Pons (tissue), 1 donor: ENCODE measurements at regions not wholly inside any gene's neighbourhood (a gene's known extent, or its start where the extent isn't known, plus 50 kb on each side); places are given as distances from the start of the nearest gene placed in this dataset.
A peak's percentile ranks its signal among the peaks of the same experiment; 100 is the strongest.

Experiments
- DNase-seq: peaks from one replicate; pipeline ENCODE4 v3.0.0-alpha.2; 2016; ENCODE audit warnings: low spot score

DNA sequence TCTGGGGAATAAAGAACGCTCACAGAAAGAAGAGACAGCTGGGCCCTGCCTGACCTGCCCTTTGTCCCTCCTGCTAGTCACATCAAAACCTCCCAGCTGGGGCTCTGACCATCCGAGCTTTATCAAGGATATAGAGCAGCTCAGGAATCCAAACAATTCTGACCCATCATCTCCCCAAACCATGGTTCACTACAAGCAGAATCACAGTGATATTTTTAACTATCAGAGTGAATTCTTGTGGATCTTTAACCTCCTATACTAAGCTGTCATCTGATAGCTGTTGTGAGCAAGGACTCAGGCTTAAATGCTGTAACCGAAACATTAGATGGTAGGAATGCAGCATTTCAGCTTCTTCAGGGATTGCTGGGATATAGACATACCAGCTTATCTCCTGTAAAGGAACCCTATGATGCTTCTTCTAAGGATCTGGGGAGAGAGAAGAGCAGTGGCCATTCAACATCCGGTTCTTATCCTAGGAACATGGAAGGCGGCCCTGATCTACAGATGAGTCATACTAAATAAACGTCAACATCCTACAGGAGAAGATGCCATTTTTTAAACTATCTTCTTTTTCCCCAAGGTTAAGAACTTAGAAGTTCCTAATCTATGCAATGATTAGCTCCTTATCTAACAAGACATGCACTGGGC, 84.7 kb upstream of the AKIP1 start:
- no peak for DNase-seq

DNA sequence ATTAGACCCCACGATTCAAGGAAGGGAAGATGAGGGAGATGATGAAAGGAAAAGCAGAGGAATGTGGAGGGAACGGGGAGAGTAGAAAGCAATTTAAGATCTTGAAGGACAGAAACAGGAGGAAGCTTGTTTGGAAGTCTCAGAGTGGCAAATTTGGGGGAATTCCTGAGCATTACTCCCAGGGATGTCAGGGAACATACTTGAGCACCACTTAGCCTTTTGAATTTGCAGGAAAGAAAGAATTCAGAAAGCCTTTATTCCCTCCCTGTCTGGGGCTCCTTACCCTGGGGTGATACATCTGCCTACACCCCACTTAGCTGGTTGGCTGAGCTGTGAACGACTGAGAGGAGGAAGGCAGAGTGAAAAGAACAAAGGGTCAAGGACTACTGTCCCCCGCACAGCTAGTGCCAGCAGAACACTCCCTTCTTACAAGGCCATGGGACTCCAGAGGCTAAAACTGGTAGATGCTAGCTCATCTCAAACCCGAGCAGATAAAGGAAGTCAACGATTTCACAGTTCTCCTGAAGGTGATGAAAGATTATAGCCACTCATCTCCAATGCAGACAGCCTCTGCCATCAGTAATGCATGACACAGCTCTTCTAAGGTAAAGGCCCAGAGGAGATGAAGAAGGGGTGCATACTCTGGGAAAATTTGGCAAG, 84.0 kb upstream of the AKIP1 start:
- no peak for DNase-seq

DNA sequence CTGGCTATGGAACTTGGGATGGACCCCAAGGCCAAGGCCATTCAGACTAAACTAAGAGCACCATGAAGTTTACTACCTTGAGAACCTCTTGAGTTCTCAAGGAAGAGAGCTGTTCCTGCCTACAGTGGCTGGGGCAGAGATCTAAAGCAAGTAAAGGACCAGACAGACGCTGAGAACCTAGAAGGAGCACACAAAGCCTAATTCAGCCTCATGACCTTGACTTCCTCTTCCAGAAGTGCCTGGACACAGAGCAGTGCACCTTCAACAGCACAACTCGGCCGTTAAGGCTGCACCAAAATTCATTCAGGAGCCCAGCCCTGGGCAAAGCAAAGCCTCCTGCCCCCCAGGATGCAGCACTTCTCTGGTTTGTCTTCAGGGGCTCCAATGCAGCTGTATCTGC, 82.9 kb upstream of the AKIP1 start:
- no peak for DNase-seq

GRCh38 chr11:8828580-8829361, 82.2 kb upstream of the AKIP1 start:
- DNase-seq: peak; percentile 53

DNA sequence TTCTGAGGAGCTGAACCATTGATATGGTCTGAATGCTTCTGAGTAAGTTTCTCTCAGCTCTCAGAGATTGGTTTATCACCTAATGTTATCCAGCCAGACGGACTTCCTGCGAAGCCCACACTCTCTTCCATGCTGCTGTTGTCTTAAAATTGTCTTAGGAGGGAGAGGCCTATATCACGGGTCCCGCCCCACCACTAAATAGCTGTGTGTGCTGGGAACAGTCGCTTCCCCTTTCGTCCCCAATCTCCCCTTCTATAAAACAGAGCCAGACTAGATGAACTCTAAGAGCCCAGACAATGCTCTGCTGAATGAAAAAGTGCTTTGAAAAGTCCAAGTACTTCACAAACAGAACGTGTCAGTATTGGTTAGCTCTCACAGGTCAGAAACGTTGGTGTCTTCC, 81.4 kb upstream of the AKIP1 start:
- DNase-seq: no peak

DNA sequence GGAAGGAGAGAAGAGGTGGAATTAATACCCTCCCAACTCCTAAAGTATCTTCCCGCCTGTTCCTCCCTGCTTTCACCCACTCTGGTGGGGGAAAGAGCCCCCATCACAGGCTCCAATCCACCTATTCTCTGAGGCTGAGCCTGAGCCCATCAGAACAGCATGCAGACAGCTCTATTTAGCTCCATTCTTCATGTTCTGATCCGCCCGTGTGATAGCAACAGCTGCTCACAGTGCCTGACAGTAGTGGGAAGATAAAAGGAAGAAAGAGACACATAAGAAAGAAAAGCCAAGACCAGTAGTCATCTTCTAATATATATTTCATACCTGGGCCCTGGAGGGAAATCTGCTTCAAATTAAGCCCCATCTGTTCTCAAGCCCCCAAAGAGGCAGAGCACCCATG, 80.3 kb upstream of the AKIP1 start:
- DNase-seq: no peak

- DNase-seq: no peak
Measured at GRCh38 chr11:8831861-8832260, 79.1 kb upstream of the AKIP1 start.

GRCh38 chr11:8832571-8833260, 78.3 kb upstream of the AKIP1 start:
- DNase-seq: no peak

DNA sequence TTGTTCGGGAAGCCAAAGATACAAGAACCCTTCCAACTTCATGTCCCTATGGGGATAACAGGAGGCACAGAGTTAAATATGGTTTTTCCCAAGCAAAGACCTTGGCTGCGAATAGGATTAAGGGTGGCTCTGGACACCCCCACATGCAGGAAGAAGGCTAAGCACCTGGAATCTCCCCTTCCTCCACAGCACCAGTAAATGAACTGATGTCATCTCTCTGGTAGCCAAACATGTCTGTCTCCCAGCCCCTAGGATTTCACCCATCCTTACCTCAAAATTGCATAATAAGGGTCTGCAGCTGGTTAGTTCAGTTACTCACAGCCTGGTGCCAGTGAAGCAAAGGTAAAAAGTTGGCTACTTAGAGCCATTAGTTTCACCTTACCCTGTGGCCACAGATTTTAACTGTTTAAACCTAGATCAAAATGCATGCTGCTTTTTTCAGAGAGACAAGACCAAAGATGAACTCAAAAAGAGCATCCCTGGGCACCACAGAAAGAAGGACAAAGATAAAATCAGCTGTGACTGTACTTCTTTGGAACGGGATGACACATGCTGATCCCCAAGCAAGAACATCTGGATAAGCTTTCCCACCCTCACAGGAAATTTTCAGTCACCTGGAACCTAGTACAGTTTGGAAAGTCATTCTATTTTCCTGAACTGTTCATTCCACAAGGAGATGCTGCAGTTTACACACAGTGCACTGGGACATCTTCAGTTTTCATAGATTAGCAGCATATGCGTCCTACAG, 77.2 kb upstream of the AKIP1 start:
- no peak for DNase-seq

- no peak for DNase-seq
Measured at GRCh38 chr11:8834379-8834778, 76.6 kb upstream of the AKIP1 start.

DNA sequence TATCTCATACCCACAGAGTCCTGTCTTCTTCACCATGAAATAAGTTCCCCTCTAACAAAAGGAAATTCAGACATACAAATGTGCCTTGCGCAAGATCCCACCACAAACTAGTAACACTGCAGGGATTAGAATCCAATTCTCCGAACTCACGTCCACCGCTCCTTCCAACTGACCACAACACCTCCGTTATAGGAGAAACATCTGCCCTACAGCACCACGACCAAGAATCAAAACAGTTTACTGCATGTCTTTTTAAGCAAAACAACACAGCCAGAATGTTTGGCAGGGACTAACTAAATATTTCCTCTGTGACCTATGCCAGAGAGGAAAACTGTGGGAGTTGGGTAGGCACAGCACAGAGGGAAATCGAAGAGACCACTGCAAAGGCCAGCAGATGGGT, 72.7 kb upstream of the AKIP1 start:
- no peak for DNase-seq

- no peak for DNase-seq
Measured at GRCh38 chr11:8839306-8839956, 71.6 kb upstream of the AKIP1 start.

DNA sequence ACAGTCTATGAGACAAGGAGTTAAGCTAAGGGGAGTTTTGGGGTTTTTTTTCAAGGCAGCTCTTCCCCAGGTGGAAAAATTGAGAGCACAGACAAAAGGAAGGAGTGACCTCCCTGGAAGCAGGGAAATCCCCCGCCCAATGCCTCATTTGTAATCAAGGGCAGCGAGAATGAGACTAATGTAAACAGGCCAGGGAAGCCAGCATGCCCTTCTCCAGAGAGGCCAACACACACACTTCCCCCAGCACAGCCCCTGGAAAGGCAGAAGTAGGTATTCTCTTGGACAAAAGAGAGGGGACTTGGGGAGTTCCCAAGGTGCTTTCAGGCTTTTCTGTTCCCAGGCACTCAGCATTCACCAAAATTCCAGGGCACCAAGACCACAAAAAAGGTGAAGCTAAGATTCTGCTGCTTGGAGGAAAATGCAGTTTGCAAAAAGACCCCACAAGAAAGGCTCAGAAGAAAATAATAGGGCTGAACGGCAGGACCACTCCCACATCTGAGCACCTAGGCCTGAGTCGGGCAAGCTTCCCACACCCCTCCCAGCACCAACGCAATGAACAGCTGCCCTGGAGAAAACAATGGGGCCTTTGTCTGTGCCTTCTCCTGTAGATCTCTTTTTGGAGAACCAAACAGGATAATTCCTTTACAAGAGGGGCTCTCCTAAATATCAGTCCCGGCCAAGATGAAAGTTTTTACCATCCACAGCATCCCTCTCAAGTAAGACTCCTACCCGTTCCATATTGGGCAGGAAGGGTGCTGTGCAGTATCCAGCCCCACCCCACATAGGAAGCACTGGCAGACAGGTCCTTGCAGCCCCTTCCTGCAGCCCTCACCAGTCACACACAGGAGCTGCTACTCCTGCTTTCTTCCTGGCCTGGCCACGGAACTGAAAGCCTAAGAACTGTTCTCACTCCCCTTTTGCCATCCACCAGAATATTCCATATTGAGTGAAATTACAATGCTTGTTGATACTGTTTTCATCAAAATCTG, 70.7 kb upstream of the AKIP1 start:
- DNase-seq: peak; percentile 75

GRCh38 chr11:8841899-8842298, 69.1 kb upstream of the AKIP1 start:
- DNase-seq: no peak

- DNase-seq: no peak
Measured at GRCh38 chr11:8858808-8859207, 52.2 kb upstream of the AKIP1 start.
